ENCODE measurements at regions not wholly inside any gene's neighbourhood (a gene's known extent, or its start where the extent isn't known, plus 50 kb on each side); places are given as distances from the start of the nearest gene placed in this dataset.

DNA sequence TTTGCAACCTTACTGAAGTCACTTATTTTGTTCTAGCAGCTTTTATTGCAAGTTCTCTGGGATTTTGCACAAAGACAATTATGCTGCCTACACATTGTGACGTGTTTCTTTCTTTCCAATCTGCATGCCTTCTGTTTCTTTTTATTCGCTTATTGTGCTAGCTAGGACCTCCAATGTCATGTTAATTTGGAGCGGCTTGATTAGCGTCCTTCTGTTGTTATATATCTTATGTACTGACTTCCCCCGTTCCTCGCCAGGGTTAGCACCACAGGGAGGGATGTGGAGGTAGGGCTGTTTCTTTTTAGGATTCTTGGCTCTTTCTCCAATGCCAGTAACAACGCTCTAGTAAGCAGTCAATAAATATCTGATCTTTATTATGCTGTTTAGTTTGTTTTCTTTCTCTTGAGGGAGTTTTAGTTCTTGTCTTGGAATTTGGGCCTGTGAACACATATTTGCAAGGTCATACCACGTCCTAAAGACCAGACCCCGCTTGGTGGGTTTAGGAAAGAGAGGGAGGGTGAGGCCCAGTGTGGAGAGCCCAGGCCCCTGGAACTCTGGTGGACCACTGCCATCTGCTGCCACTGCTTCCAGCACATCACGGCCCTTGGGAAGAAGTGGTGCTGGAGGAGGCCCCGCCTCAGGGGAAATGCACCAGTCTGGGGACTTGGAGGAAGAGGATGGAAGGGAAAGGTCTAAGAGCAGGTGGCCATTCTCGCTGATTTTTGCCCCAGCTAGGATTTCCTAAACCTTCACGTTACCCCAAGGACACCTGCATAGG lies 129.1 kb downstream of the TRIML1 start:
- Histone ChIP-seq H3K4me1 (ENCODE audit: control insufficient read depth, insufficient read depth, low read length) (no peaks in the 10 kb centered on the region), H3K9me3 (ENCODE audit: control insufficient read depth, insufficient read depth, low read depth, low read length) (no peaks in the 10 kb centered on the region), H3K4me3 (ENCODE audit: low read depth, low read length) (no peak overlapping the region), H3K36me3 (ENCODE audit: control insufficient read depth in 2 of 2, insufficient read depth in 1 of 2, low read length in 2 of 2) (no peaks in the 10 kb centered on the region), H3K27ac (ENCODE audit: extremely low read depth, low read depth, low read length) (no peak overlapping the region)
- ChIA-PET POLR2A (no interaction called here), CTCF (no interaction called here)
- TF ChIP-seq HOXD13 (CRISPR knock-in tag; IDR thresholded peaks at IDR 0.05; ENCODE audit: borderline replicate concordance) (no peak), ZNF391 (tag by site-specific recombination; IDR thresholded peaks at IDR 0.05; ENCODE audit: borderline replicate concordance, low read depth) (no peak), ZNF214 (tag by site-specific recombination; IDR thresholded peaks at IDR 0.05; ENCODE audit: borderline replicate concordance) (no peak)
- TF ChIP-seq, protein P1, sequence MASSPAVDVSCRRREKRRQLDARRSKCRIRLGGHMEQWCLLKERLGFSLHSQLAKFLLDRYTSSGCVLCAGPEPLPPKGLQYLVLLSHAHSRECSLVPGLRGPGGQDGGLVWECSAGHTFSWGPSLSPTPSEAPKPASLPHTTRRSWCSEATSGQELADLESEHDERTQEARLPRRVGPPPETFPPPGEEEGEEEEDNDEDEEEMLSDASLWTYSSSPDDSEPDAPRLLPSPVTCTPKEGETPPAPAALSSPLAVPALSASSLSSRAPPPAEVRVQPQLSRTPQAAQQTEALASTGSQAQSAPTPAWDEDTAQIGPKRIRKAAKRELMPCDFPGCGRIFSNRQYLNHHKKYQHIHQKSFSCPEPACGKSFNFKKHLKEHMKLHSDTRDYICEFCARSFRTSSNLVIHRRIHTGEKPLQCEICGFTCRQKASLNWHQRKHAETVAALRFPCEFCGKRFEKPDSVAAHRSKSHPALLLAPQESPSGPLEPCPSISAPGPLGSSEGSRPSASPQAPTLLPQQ (tag by site-specific recombination; IDR thresholded peaks at IDR 0.05) = no peak

DNA sequence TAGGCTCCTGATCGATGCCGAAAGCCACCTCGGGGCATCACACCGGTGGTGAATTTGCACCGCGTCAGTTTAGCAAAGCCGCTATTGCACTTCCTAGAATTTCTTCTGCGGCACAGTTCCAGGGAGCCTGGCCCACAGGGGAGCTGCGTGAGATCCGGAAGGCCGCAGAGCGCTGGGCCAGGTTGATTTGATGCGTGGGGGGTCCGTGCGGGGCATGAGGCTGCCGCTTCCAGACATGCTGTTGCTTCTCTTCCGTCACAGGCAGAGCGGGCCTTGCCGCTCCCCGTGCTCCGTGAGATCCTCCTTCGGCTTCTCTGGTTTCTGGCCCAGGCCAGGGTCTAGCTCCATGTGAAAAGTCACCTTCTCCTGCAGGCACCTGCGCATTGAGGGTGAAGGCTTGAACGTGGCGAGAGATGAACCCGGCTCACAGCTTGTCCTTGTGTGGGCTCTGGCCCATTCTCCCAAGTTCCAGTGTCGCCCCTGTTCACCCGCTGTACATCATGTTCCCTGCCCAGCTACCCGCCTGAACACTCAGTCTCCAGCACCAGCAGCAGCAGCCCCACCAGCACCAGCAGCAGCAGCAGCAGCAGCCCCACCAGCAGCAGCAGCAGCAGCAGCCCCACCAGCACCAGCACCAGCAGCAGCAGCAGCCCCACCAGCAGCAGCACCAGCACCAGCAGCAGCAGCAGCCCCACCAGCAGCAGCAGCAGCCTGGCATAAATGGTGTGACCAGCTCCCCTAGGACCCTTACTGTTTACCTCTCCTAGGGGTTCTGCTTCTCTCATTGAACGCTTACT lies 131.2 kb downstream of the TRIML1 start:
- no peaks in the 10 kb centered on the region for H3K36me3 ChIP-seq (ENCODE audit: control insufficient read depth in 2 of 2, insufficient read depth in 1 of 2, low read length in 2 of 2)
- H3K9me3 ChIP-seq (ENCODE audit: control insufficient read depth, insufficient read depth, low read depth, low read length) = no peaks in the 10 kb centered on the region
- H3K4me1 ChIP-seq (ENCODE audit: control insufficient read depth, insufficient read depth, low read length) = no peaks in the 10 kb centered on the region
- POLR2A ChIA-PET = no interaction called here
- no peak overlapping the region for H3K27ac ChIP-seq (ENCODE audit: extremely low read depth, low read depth, low read length)
- CTCF ChIA-PET = no interaction called here
- TF ChIP-seq, protein P2, sequence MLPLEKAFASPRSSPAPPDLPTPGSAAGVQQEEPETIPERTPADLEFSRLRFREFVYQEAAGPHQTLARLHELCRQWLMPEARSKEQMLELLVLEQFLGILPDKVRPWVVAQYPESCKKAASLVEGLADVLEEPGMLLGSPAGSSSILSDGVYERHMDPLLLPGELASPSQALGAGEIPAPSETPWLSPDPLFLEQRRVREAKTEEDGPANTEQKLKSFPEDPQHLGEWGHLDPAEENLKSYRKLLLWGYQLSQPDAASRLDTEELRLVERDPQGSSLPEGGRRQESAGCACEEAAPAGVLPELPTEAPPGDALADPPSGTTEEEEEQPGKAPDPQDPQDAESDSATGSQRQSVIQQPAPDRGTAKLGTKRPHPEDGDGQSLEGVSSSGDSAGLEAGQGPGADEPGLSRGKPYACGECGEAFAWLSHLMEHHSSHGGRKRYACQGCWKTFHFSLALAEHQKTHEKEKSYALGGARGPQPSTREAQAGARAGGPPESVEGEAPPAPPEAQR (tag by site-specific recombination; IDR thresholded peaks at IDR 0.05) = no peak
- no peak overlapping the region for H3K4me3 ChIP-seq (ENCODE audit: low read depth, low read length)

DNA sequence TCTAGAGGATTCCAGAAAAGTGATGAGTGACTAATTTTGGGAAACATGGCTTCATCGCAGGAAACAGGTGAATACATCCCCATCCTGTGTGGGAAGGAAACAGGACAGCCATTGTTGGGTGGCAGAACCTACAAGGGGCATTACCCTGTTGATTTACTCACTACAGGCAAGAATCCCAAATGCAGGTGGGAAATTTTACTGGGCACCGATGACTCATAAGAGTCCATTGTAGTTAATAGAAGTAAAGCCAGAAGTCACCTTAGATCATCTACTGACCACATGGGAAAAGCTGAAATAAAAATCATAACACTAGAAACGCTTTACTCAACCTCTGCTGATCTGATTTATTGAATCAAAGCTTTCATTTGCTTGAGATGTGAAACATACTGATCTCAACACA lies 136.4 kb downstream of the TRIML1 start:
- H3K36me3 ChIP-seq (ENCODE audit: control insufficient read depth in 2 of 2, insufficient read depth in 1 of 2, low read length in 2 of 2) = no peaks in the 10 kb centered on the region
- H3K9me3 ChIP-seq (ENCODE audit: control insufficient read depth, insufficient read depth, low read depth, low read length) = no peaks in the 10 kb centered on the region
- no peak overlapping the region for H3K27ac ChIP-seq (ENCODE audit: extremely low read depth, low read depth, low read length)
- POLR2A ChIA-PET = no interaction called here
- H3K4me3 ChIP-seq (ENCODE audit: low read depth, low read length) = no peak overlapping the region
- no peak for TF ChIP-seq ZSCAN30 (tag by site-specific recombination; IDR thresholded peaks at IDR 0.05)
- CTCF ChIA-PET = no interaction called here
- H3K4me1 ChIP-seq (ENCODE audit: control insufficient read depth, insufficient read depth, low read length) = no peaks in the 10 kb centered on the region

DNA sequence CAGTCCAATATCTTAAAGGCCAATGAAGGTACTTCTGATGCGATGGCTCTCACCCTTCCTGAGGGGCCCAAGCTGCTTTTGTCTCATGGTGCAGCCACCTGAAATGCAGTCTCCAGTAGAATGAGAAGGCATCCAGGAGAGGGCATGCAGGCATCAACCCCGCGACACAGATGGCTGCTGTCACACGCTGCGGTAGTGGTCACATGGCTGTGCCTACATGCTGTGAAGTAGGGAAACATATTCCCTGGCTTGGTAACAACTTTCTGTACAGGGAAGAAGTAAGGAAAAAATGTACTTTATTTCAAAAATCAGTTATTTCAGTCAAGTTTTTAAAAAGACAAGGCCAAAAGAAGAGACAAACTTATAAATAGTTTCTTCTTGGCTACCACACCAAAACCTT lies 139.9 kb downstream of the TRIML1 start:
- no peaks in the 10 kb centered on the region for H3K9me3 ChIP-seq (ENCODE audit: control insufficient read depth, insufficient read depth, low read depth, low read length)
- no peak overlapping the region for H3K27ac ChIP-seq (ENCODE audit: extremely low read depth, low read depth, low read length)
- POLR2A ChIA-PET = no interaction called here
- no peaks in the 10 kb centered on the region for H3K36me3 ChIP-seq (ENCODE audit: control insufficient read depth in 2 of 2, insufficient read depth in 1 of 2, low read length in 2 of 2)
- no peak overlapping the region for H3K4me3 ChIP-seq (ENCODE audit: low read depth, low read length)
- CTCF ChIA-PET = no interaction called here
- H3K4me1 ChIP-seq (ENCODE audit: control insufficient read depth, insufficient read depth, low read length) = no peaks in the 10 kb centered on the region
- TF ChIP-seq, protein P3, sequence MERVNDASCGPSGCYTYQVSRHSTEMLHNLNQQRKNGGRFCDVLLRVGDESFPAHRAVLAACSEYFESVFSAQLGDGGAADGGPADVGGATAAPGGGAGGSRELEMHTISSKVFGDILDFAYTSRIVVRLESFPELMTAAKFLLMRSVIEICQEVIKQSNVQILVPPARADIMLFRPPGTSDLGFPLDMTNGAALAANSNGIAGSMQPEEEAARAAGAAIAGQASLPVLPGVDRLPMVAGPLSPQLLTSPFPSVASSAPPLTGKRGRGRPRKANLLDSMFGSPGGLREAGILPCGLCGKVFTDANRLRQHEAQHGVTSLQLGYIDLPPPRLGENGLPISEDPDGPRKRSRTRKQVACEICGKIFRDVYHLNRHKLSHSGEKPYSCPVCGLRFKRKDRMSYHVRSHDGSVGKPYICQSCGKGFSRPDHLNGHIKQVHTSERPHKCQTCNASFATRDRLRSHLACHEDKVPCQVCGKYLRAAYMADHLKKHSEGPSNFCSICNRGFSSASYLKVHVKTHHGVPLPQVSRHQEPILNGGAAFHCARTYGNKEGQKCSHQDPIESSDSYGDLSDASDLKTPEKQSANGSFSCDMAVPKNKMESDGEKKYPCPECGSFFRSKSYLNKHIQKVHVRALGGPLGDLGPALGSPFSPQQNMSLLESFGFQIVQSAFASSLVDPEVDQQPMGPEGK (tag by site-specific recombination; IDR thresholded peaks at IDR 0.05) = no peak
- TF ChIP-seq ZNF266 (tag by site-specific recombination; IDR thresholded peaks at IDR 0.05; ENCODE audit: low read depth) (no peak), SCRT2 (tag by site-specific recombination; IDR thresholded peaks at IDR 0.05) (no peak), ZNF529 (tag by site-specific recombination; IDR thresholded peaks at IDR 0.05; ENCODE audit: insufficient replicate concordance) (no peak)
